ENCODE measurements at regions not wholly inside any gene's neighbourhood (a gene's known extent, or its start where the extent isn't known, plus 50 kb on each side); places are given as distances from the start of the nearest gene placed in this dataset.

DNA sequence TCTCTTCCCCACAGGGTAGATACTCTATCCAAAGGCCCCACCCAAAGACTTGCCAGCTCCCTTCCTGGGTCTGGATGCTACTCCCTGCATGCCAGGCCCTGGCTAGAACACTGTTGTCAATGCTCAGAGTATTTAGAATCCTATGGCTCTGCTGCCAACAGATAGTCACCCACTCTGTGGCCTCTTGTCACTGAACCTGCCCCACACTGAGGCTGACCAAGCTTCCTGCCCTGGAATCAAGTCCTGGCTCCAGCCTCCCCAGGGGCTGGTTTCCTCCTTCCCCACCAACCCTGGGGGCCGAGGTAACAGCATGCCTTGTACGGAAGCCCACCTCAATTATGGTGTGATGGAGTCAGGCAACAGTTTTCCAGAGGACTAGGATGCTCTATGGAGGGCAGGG lies 63.3 kb downstream of the EFNB1 start:
- 80% methylated on average over 1 of the region's 2 CpGs for WGBS (ENCODE audit: insufficient coverage, low coverage, low lambda C conversion rate, missing lambda C conversion rate)
- ATAC-seq (no peak), DNase-seq (no peak)
- Histone ChIP-seq H3K27me3 (no peaks in the 10 kb centered on the region), H3K4me1 (peaks cover 0 to 8% (median 0%) of the 10 kb centered on the region in 4 donors), H3K9me3 (no peaks in the 10 kb centered on the region), H3K36me3 (no peaks in the 10 kb centered on the region), H3K4me3 (no peak overlapping the region), H3K27ac (no peak overlapping the region)
- intact Hi-C loops (cut with DNase I) = no loop called here
- TF ChIP-seq, protein P1, sequence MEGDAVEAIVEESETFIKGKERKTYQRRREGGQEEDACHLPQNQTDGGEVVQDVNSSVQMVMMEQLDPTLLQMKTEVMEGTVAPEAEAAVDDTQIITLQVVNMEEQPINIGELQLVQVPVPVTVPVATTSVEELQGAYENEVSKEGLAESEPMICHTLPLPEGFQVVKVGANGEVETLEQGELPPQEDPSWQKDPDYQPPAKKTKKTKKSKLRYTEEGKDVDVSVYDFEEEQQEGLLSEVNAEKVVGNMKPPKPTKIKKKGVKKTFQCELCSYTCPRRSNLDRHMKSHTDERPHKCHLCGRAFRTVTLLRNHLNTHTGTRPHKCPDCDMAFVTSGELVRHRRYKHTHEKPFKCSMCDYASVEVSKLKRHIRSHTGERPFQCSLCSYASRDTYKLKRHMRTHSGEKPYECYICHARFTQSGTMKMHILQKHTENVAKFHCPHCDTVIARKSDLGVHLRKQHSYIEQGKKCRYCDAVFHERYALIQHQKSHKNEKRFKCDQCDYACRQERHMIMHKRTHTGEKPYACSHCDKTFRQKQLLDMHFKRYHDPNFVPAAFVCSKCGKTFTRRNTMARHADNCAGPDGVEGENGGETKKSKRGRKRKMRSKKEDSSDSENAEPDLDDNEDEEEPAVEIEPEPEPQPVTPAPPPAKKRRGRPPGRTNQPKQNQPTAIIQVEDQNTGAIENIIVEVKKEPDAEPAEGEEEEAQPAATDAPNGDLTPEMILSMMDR (IDR thresholded peaks at IDR 0.05) = no peak
- TF ChIP-seq POLR2A (IDR thresholded peaks at IDR 0.05) = no peak
